Anterior cingulate cortex (tissue), 58 donors: ENCODE measurements at regions not wholly inside any gene's neighbourhood (a gene's known extent, or its start where the extent isn't known, plus 50 kb on each side); places are given as distances from the start of the nearest gene placed in this dataset.

Experiments
- DNase-seq, 58 donors: peaks; one replicate each; lab custom pipeline; 2025; lab: John Stamatoyannopoulos, UW

- peak in 12 of 58 donors; percentile 14 to 59 (median 34) for DNase-seq
Observed at GRCh38 chr9:134967547-134967930, 49.8 kb upstream of the FCN1 start.

- no peak for DNase-seq
Observed at GRCh38 chr9:134968011-134968822, 50.5 kb upstream of the FCN1 start.

GRCh38 chr9:134968823-134969090 is 51.0 kb upstream of the FCN1 start:
- DNase-seq: no peak

GRCh38 chr9:134969156-134970045 is 51.7 kb upstream of the FCN1 start:
- no peak for DNase-seq

- DNase-seq: no peak
Observed at GRCh38 chr9:134970198-134970597, 52.5 kb upstream of the FCN1 start.

GRCh38 chr9:134970719-134971118 is 53.0 kb upstream of the FCN1 start:
- no peak for DNase-seq

GRCh38 chr9:134971196-134971595 is 53.5 kb upstream of the FCN1 start:
- no peak for DNase-seq

- DNase-seq: no peak
Observed at GRCh38 chr9:134971696-134972095, 54.0 kb upstream of the FCN1 start.

GRCh38 chr9:134972140-134972539 is 54.4 kb upstream of the FCN1 start:
- DNase-seq: no peak

- DNase-seq: no peak
Observed at GRCh38 chr9:134975253-134975652, 57.5 kb upstream of the FCN1 start.

- no peak for DNase-seq
Observed at GRCh38 chr9:134976403-134976802, 58.7 kb upstream of the FCN1 start.

- DNase-seq: no peak
Observed at GRCh38 chr9:134978272-134978671, 60.6 kb upstream of the FCN1 start.

GRCh38 chr9:134980516-134980915 is 62.8 kb upstream of the FCN1 start:
- DNase-seq: no peak

GRCh38 chr9:134980991-134981390 is 63.3 kb upstream of the FCN1 start:
- DNase-seq: no peak

GRCh38 chr9:134981829-134982228 is 64.1 kb upstream of the FCN1 start:
- no peak for DNase-seq

- DNase-seq: no peak
Observed at GRCh38 chr9:134982311-134982710, 64.6 kb upstream of the FCN1 start.

- DNase-seq: no peak
Observed at GRCh38 chr9:134983074-134983473, 65.4 kb upstream of the FCN1 start.

GRCh38 chr9:134983506-134984371 is 66.0 kb upstream of the FCN1 start:
- DNase-seq: no peak

GRCh38 chr9:134984372-134985265 is 66.9 kb upstream of the FCN1 start:
- no peak for DNase-seq

GRCh38 chr9:134985451-134985850 is 67.7 kb upstream of the FCN1 start:
- no peak for DNase-seq
